Astrocyte of the spinal cord (primary cell): ENCODE measurements at regions not wholly inside any gene's neighbourhood (a gene's known extent, or its start where the extent isn't known, plus 50 kb on each side); places are given as distances from the start of the nearest gene placed in this dataset.
"Not testable (repeated sequence)": the region's sequence is repeated elsewhere in the genome, so short reads cannot be mapped to it uniquely, and the experiment has no call there.

Experiments used
- DNase-seq: peaks from one replicate; pipeline ENCODE4 v3.0.0; 2011; ENCODE audit warnings: low read depth, low spot score
- H3K4me3 ChIP-seq: 2 replicates; pipeline ENCODE4 v1.5.1; 2011; ENCODE audit warnings: low read depth, mild to moderate bottlenecking, low read length, moderate library complexity
- CTCF ChIP-seq: IDR thresholded peaks from 2 replicates; pipeline ENCODE4 v1.5.1; 2012; ENCODE audit warnings: low read depth, mild to moderate bottlenecking, low read length, inconsistent platforms
- in situ Hi-C: cut with HindIII; loops from 2 replicates; pipeline ENCODE4 v1.10.0; 2017; ENCODE audit warnings: low sequenced_read_pairs

GRCh38 chr5:96322217-96322616, 110.8 kb downstream of the PCSK1 start:
- in situ Hi-C loops: no loop called here
- H3K4me3 ChIP-seq: no peak overlapping the region
- TF ChIP-seq CTCF: no peak
- no peak for DNase-seq

- no peak for DNase-seq
- TF ChIP-seq CTCF: no peak
- in situ Hi-C loops: no loop called here
- no peak overlapping the region for H3K4me3 ChIP-seq
Observed at GRCh38 chr5:96321345-96321744, 111.7 kb downstream of the PCSK1 start.

GRCh38 chr5:96320797-96321196, 112.3 kb downstream of the PCSK1 start:
- DNase-seq: no peak
- TF ChIP-seq CTCF: no peak
- H3K4me3 ChIP-seq: no peak overlapping the region
- in situ Hi-C loops: no loop called here

GRCh38 chr5:96319981-96320739, 112.9 kb downstream of the PCSK1 start:
- in situ Hi-C loops, DNase-seq, H3K4me3 ChIP-seq: not testable (repeated sequence)

GRCh38 chr5:96318569-96319110, 114.4 kb downstream of the PCSK1 start:
- TF ChIP-seq CTCF: no peak
- in situ Hi-C loops: no loop called here
- no peak for DNase-seq
- no peak overlapping the region for H3K4me3 ChIP-seq

- no peak for DNase-seq
- in situ Hi-C loops: no loop called here
- H3K4me3 ChIP-seq: no peak overlapping the region
- no peak for TF ChIP-seq CTCF
Observed at GRCh38 chr5:96317945-96318344, 115.1 kb downstream of the PCSK1 start.

- no peak overlapping the region for H3K4me3 ChIP-seq
- in situ Hi-C loops: no loop called here
- TF ChIP-seq CTCF: no peak
- DNase-seq: no peak
Observed at GRCh38 chr5:96316487-96316886, 116.6 kb downstream of the PCSK1 start.
